ENCODE measurements at regions not wholly inside any gene's neighbourhood (a gene's known extent, or its start where the extent isn't known, plus 50 kb on each side); places are given as distances from the start of the nearest gene placed in this dataset.

- in situ Hi-C loops (cut with HindIII; ENCODE audit: low sequenced_read_pairs), result no loop called here
Observed at GRCh38 chr9:113646946-113647914, 183.7 kb downstream of the RGS3 start.

DNA sequence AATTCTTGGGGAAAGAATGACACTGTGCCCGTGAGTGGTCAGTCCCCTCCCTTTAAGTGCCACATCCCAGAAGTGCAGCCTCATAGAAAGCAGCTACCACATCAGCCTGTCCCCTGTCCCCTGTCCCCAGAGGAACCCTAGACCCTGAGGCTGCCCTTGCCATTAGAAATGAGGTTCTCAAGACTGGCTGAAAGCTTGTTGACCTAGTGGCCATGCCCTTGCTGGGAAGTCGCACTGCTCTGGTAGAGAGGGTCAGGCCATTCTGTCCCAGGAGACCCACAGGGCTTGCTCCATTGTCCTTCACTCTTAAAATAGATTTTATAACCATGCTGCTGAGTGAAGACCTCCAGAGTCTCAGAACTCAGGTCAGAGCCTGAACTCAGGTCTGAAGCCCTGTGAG lies 184.5 kb downstream of the RGS3 start:
- in situ Hi-C loops (cut with HindIII; ENCODE audit: low sequenced_read_pairs), result no loop called here
- no peak for DNase-seq (ENCODE audit: low spot score)

More at GRCh38 chr9:113646946-113647914, 183.7 kb downstream of the RGS3 start:
- DNase-seq (ENCODE audit: low spot score), result no peak

DNA sequence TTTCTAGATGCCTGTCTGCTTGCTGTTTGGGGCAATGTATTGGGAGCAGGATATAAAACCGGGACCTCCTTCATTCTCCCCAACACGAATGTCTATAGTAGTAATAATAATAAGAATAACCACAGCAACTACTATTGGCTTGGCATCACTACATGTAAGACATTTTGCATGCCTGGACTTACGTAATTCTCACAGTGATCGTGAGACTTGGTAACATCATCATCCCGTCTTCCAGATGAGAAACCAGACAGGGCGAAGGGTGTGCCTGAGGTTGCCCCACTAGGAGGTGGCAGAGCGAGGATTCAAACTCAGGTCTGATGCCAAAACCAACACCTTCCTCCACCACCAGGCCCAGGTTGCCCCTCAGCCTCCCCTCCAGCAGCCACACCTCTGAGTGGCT lies 185.1 kb downstream of the RGS3 start:
- DNase-seq (ENCODE audit: low spot score), result no peak
- in situ Hi-C loops (cut with HindIII; ENCODE audit: low sequenced_read_pairs), result no loop called here

DNA sequence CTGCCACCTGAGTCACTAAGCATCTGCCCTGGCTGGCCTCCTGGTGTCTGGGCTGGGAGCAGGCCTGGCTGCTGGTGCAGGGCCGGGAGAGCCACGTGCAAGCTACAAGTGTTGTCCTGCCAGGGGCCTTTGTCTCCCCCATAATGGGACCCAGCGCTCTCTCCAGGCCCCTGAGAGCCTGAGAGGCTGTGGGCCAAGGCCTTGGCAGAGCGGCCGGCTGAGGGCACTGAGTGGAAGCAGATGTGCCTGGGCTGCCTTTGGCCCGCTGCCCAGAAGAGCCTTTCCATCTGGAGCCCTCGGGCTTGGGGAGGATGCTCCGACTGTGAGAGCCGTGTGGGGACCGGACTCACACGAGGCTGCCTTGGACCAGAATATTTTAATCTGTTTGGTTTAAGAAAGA lies 185.5 kb downstream of the RGS3 start:
- in situ Hi-C loops (cut with HindIII; ENCODE audit: low sequenced_read_pairs), result no loop called here
- DNase-seq (ENCODE audit: low spot score), result peak; percentile 40

- in situ Hi-C loops (cut with HindIII; ENCODE audit: low sequenced_read_pairs), result loop anchor here (5.0 kb wide), 1 partner anchor 58 kb away; no protein-coding TSS in a partner anchor
Observed at GRCh38 chr9:113649855-113650206, 186.3 kb downstream of the RGS3 start.

DNA sequence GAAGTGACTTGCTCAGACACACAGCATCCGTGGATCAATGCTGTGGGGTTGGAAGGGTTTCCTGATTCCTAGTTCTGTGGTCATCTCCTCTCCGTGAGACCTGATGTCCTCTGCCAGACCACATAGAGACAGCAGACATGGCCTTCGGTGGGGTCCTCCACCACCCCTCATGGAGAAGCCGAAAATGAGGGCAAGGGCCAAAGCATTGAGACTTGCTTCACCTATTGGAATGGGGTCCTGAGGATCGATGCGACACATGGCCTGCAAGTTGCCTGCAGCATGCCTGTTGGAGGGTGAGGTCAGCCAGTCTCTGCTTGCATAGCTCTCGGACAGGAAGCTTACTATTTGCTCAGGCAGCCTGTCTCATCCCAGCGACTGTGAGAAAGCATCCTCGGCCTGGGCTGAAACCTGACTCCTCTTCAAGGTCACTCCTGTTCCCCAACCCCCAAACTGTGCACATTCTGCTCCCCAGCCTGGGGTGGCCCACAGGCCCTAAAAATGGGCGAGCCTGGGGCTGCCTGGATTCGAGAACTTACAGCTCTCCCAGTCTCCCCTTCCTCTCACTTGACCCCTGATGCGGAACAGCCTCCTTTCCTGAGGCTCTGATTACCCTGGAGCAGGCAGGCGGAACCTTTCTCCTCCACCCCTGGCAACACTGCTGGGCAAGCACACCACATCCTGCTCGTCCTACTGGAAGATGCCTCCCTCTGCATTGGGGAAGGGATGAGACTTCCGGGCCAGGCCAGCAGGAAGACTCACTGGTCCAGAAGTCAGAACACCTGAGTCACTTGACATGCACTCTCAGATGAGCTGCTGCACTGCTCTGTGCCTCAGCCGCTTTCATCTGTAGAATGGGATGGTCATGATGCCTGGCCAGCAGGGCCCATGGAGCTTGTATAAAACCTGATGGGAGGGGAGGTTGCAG lies 186.9 kb downstream of the RGS3 start:
- DNase-seq (ENCODE audit: low spot score), result no peak
- in situ Hi-C loops (cut with HindIII; ENCODE audit: low sequenced_read_pairs), result loop anchor here (5.0 kb wide), 1 partner anchor 58 kb away; no protein-coding TSS in a partner anchor

More at GRCh38 chr9:113649855-113650206, 186.3 kb downstream of the RGS3 start:
- DNase-seq (ENCODE audit: low spot score), result no peak

DNA sequence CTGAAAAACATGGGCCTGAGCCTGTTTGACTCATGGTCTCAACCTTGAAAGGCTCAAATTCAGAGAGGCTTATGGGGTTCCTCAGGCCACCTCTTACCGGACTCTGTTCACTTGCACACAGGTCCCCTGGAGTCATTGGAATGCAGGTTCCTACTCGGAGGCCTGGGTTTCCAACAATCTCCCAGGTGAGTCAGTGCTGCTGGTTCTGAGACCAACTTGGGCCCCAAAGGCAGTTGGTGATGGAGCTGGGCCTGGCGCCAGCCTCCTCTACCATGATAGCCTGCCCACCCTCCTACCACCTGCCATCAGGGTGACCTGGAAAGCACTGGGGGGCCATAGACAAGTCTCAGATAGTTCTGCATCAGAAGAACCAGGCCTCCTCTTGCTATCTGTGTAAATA lies 188.4 kb downstream of the RGS3 start:
- in situ Hi-C loops (cut with HindIII; ENCODE audit: low sequenced_read_pairs), result loop anchor here (5.0 kb wide), 1 partner anchor 60 kb away; no protein-coding TSS in a partner anchor
- DNase-seq (ENCODE audit: low spot score), result no peak

- in situ Hi-C loops (cut with HindIII; ENCODE audit: low sequenced_read_pairs), result loop anchor here (5.0 kb wide), 1 partner anchor 60 kb away; no protein-coding TSS in a partner anchor
Observed at GRCh38 chr9:113652355-113653152, 189.0 kb downstream of the RGS3 start.

DNA sequence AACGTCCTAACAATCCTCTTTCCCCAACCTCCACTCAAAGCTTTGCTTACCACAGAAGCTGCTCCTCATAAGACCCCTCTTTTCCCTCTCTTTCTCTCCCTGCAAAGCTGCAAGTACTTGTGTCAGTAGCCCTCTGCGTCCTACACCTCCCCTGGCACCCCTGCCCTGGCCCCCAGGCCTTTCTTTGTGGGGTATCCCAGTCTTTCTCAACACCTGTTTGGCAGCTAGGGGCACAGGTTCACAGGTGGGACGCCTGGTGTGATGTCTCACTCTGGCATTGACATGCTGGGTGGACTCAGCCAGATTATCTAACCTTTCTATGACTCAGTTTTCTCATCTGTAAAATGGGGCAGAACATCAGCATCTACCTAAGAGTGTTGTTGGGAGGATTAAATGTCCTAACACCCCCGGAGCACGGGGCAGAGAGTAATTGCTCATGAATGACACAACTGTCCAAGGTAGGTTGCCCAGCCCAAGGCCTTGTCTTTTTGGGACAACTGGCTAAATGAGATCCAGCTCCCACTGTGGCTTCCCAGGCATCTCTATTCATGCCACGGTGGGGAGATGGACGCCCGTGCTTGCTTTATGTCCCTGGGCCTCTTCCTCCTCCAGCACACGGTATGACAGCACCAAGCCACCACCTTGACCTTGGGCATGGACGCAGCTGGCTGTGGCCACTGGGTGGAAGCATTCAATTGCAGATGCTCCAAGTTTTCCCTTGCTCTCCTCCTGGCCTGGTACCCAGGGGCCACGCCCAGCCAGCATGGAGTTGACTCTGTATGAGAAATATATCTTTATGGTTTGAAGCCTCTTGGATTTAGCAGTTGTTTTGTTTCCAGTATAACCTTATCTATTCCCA lies 190.4 kb downstream of the RGS3 start:
- in situ Hi-C loops (cut with HindIII; ENCODE audit: low sequenced_read_pairs), result loop anchor here (5.0 kb wide), 1 partner anchor 62 kb away; no protein-coding TSS in a partner anchor

More at GRCh38 chr9:113652355-113653152, 189.0 kb downstream of the RGS3 start:
- no peak for DNase-seq (ENCODE audit: low spot score)

DNA sequence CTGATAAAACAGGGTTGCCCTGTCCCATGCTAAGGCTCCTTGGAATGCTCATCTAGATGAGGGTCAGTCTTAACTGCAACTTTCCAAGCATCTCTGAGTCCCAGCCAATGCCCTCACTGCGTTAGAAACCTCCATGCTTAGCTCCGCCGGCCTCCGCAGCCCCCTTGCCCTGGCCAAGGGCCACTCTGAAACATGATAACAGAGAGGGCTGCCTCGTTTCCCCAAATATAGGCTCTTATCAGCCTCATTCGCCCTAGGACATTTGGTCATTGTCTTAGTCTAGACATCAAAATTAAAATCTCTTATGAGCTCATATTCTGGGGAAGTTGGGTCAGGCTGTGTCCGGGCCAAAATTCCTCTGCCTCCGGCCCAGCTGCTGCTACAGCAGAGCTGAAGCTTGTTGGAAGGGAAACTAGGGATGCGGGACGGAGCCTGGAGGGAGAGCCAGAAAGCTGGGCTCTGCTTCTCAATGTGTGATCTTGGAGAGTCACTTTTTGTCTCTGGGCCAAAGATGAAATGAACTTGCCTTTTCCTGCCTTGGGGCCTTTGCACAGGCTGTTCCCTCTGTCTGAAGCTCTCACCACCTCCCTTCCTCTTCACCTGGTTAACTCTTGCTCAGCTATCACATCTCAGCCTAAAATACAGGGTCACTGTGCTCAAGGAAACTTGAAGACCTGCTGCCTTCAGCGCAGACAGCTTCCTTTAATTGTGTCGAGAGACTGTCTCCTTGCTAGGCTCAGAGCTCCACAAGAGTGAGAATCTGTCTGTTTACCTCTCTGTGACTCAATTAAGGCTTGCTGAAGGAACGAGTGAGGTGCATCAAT lies 191.3 kb downstream of the RGS3 start:
- no peak for DNase-seq (ENCODE audit: low spot score)
- in situ Hi-C loops (cut with HindIII; ENCODE audit: low sequenced_read_pairs), result loop anchor here (5.0 kb wide), 1 partner anchor 63 kb away; no protein-coding TSS in a partner anchor

More for the DNA sequence above, 190.4 kb downstream of the RGS3 start:
- no peak for DNase-seq (ENCODE audit: low spot score)

- in situ Hi-C loops (cut with HindIII; ENCODE audit: low sequenced_read_pairs), result no loop called here
- no peak for DNase-seq (ENCODE audit: low spot score)
Observed at GRCh38 chr9:113656771-113657670, 193.5 kb downstream of the RGS3 start.

GRCh38 chr9:113657765-113658544 lies 194.4 kb downstream of the RGS3 start:
- peak; percentile 87 for DNase-seq (ENCODE audit: low spot score)
- in situ Hi-C loops (cut with HindIII; ENCODE audit: low sequenced_read_pairs), result no loop called here

GRCh38 chr9:113658545-113658895 lies 195.0 kb downstream of the RGS3 start:
- no peak for DNase-seq (ENCODE audit: low spot score)
- in situ Hi-C loops (cut with HindIII; ENCODE audit: low sequenced_read_pairs), result no loop called here

GRCh38 chr9:113659039-113659438 lies 195.5 kb downstream of the RGS3 start:
- in situ Hi-C loops (cut with HindIII; ENCODE audit: low sequenced_read_pairs), result no loop called here
- no peak for DNase-seq (ENCODE audit: low spot score)

GRCh38 chr9:113659740-113660139 lies 196.2 kb downstream of the RGS3 start:
- no peak for DNase-seq (ENCODE audit: low spot score)
- in situ Hi-C loops (cut with HindIII; ENCODE audit: low sequenced_read_pairs), result no loop called here
